OCI-LY1 (cell line): ENCODE measurements at regions not wholly inside any gene's neighbourhood (a gene's known extent, or its start where the extent isn't known, plus 50 kb on each side); places are given as distances from the start of the nearest gene placed in this dataset.

Experiments
- H2AFZ ChIP-seq: fragments of 200-600 bp; sonication (generic), shearing (Covaris generic); 2 replicates; pipeline ENCODE4 v1.6.0; 2014; ENCODE audit warnings: antibody characterized with exemption, mild to moderate bottlenecking, low read length
- H3F3A ChIP-seq: fragments of 200-600 bp; sonication (generic), shearing (Covaris generic); 2 replicates; pipeline ENCODE4 v1.6.0; 2014; ENCODE audit warnings: mild to moderate bottlenecking, antibody characterized with exemption, low read length, moderate library complexity; ENCODE audit not compliant: insufficient read depth
- H3K27ac ChIP-seq: fragments of 200-600 bp; sonication (generic); 2 replicates; pipeline ENCODE4 v1.5.1; 2014; ENCODE audit warnings: low read length, mixed run types, mild to moderate bottlenecking, low read depth; ENCODE audit not compliant: poor library complexity, severe bottlenecking
- H3K27me3 ChIP-seq: fragments of 200-600 bp; sonication (generic); 2 replicates; pipeline ENCODE4 v1.6.0; 2014; ENCODE audit warnings: antibody characterized with exemption, mild to moderate bottlenecking, low read length, moderate library complexity; ENCODE audit not compliant: insufficient read depth
- H3K36me3 ChIP-seq: fragments of 200-600 bp; sonication (generic); 2 replicates; pipeline ENCODE4 v1.6.1; 2014; ENCODE audit warnings: mild to moderate bottlenecking, antibody characterized with exemption, low read length, moderate library complexity, mixed read lengths; ENCODE audit not compliant: insufficient read depth
- H3K4me1 ChIP-seq: fragments of 200-600 bp; sonication (generic); 2 replicates; pipeline ENCODE4 v1.5.1; 2014; ENCODE audit warnings: mild to moderate bottlenecking, low read length, moderate library complexity; ENCODE audit not compliant: insufficient read depth, severe bottlenecking
- H3K4me2 ChIP-seq: fragments of 200-600 bp; sonication (generic), shearing (Covaris generic); 2 replicates; pipeline ENCODE4 v1.6.1; 2014; ENCODE audit warnings: low read length
- H3K4me3 ChIP-seq: fragments of 200-600 bp; sonication (generic); 2 replicates; pipeline ENCODE4 v1.5.1; 2014; ENCODE audit warnings: low read length, low read depth, mild to moderate bottlenecking, mixed read lengths; ENCODE audit not compliant: poor library complexity, severe bottlenecking
- H3K79me2 ChIP-seq: fragments of 200-600 bp; shearing (Covaris generic); 2 replicates; pipeline ENCODE4 v1.6.1; 2016; ENCODE audit warnings: mixed run types, low read length, mixed read lengths; ENCODE audit not compliant: insufficient read depth
- H3K9ac ChIP-seq: fragments of 200-600 bp; sonication (generic), shearing (Covaris generic); 2 replicates; pipeline ENCODE4 v1.6.1; 2014; ENCODE audit warnings: mild to moderate bottlenecking, low read length, mixed read lengths
- H3K9me2 ChIP-seq: fragments of 200-600 bp; sonication (generic), shearing (Covaris generic); 2 replicates; pipeline ENCODE4 v1.6.1; 2014; ENCODE audit warnings: low read depth, mild to moderate bottlenecking, low read length, mixed read lengths
- H3K9me3 ChIP-seq: fragments of 200-600 bp; shearing (Covaris generic); 2 replicates; pipeline ENCODE4 v1.6.1; 2014; ENCODE audit warnings: low read length, mixed read lengths
- H4K20me1 ChIP-seq: fragments of 200-600 bp; sonication (generic), shearing (Covaris generic); 2 replicates; pipeline ENCODE4 v1.6.0; 2016; ENCODE audit warnings: mild to moderate bottlenecking, low read length; ENCODE audit not compliant: insufficient read depth
- CTCF ChIP-seq: fragments of 200-600 bp; sonication (generic), shearing (Covaris generic); IDR thresholded peaks from 2 replicates; pipeline ENCODE4 v1.5.1; 2017; ENCODE audit warnings: mild to moderate bottlenecking, antibody characterized with exemption, low read length, moderate library complexity, mixed read lengths
- EZH2 ChIP-seq: fragments of 200-600 bp; sonication (generic), shearing (Covaris generic); IDR thresholded peaks from 2 replicates; pipeline ENCODE4 v1.8.0; 2017; ENCODE audit warnings: borderline replicate concordance, mixed run types, mild to moderate bottlenecking, antibody characterized with exemption, low read length, moderate library complexity, mixed read lengths

- TF ChIP-seq CTCF (no peak), EZH2 (no peak)
- Histone ChIP-seq H3K4me1 (no peaks in the 10 kb centered on the region), H3K9me3 (no peaks in the 10 kb centered on the region), H3K27ac (no peak overlapping the region), H3F3A (no peaks in the 10 kb centered on the region), H3K4me2 (no peak overlapping the region), H3K9ac (no peak overlapping the region), H4K20me1 (no peaks in the 10 kb centered on the region), H2AFZ (no peak overlapping the region), H3K79me2 (no peaks in the 10 kb centered on the region), H3K4me3 (no peak overlapping the region), H3K36me3 (no peaks in the 10 kb centered on the region), H3K9me2 (no peaks in the 10 kb centered on the region), H3K27me3 (peaks cover 4% of the 10 kb centered on the region; the same call in 1 of the 2 replicates)
These were observed 112.8 kb upstream of the JARID2 start for GRCh38 chr6:15132854-15133670.

GRCh38 chr6:15137086-15137485 lies 108.8 kb upstream of the JARID2 start:
- no peak overlapping the region for H2AFZ ChIP-seq
- no peaks in the 10 kb centered on the region for H3K79me2 ChIP-seq
- TF ChIP-seq EZH2 (no peak), CTCF (no peak)

GRCh38 chr6:15143086-15143485 lies 102.8 kb upstream of the JARID2 start:
- H3K27ac ChIP-seq = no peak overlapping the region
- H3F3A ChIP-seq = no peaks in the 10 kb centered on the region
- TF ChIP-seq EZH2 = no peak
- no peak for TF ChIP-seq CTCF
- H3K79me2 ChIP-seq = no peaks in the 10 kb centered on the region
- H3K9me3 ChIP-seq = no peaks in the 10 kb centered on the region
- no peak overlapping the region for H3K4me3 ChIP-seq
- H3K9ac ChIP-seq = no peak overlapping the region
- H2AFZ ChIP-seq = no peak overlapping the region
- no peaks in the 10 kb centered on the region for H3K9me2 ChIP-seq
- H3K4me2 ChIP-seq = no peak overlapping the region
- no peaks in the 10 kb centered on the region for H3K36me3 ChIP-seq
- H3K4me1 ChIP-seq = no peaks in the 10 kb centered on the region
- no peaks in the 10 kb centered on the region for H3K27me3 ChIP-seq
- H4K20me1 ChIP-seq = no peaks in the 10 kb centered on the region

More at GRCh38 chr6:15137086-15137485, 108.8 kb upstream of the JARID2 start:
- H3K4me1 ChIP-seq = no peaks in the 10 kb centered on the region
- no peaks in the 10 kb centered on the region for H3K9me3 ChIP-seq
- H3K27me3 ChIP-seq = peaks cover 4% of the 10 kb centered on the region; the same call in 1 of the 2 replicates
- H3K9ac ChIP-seq = no peak overlapping the region
- H4K20me1 ChIP-seq = no peaks in the 10 kb centered on the region
- H3K27ac ChIP-seq = no peak overlapping the region
- H3K4me3 ChIP-seq = no peak overlapping the region
- no peak overlapping the region for H3K4me2 ChIP-seq
- no peaks in the 10 kb centered on the region for H3K36me3 ChIP-seq
- no peaks in the 10 kb centered on the region for H3K9me2 ChIP-seq
- no peaks in the 10 kb centered on the region for H3F3A ChIP-seq
